SHP77 (cell line): ENCODE measurements at regions not wholly inside any gene's neighbourhood (a gene's known extent, or its start where the extent isn't known, plus 50 kb on each side); places are given as distances from the start of the nearest gene placed in this dataset.

Experiments used
- DNase-seq, 2 experiments: peaks; one replicate each; lab custom pipeline; 2025; lab: John Stamatoyannopoulos, UW

GRCh38 chr11:122276221-122276620, 160.2 kb upstream of the BLID start:
- DNase-seq = no peak

DNA sequence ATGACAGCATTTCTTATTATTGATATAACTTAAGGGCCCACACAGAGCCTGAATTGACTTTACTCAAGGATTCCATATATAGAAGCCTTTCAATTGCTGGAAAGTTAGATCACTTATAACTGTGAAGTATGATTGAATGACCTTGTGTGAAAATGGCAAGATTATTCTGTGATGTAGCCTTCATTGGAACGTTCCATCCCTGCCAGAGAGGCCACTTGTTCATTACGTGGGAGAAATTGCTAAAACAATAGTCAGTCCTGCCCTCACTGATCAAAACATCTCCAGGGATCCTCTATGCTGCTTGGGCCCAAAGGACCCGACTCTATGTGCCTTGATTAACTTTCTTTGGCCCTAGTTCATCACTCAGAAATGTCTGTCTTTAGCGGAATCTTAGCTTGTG, 159.5 kb upstream of the BLID start:
- no peak for DNase-seq

DNA sequence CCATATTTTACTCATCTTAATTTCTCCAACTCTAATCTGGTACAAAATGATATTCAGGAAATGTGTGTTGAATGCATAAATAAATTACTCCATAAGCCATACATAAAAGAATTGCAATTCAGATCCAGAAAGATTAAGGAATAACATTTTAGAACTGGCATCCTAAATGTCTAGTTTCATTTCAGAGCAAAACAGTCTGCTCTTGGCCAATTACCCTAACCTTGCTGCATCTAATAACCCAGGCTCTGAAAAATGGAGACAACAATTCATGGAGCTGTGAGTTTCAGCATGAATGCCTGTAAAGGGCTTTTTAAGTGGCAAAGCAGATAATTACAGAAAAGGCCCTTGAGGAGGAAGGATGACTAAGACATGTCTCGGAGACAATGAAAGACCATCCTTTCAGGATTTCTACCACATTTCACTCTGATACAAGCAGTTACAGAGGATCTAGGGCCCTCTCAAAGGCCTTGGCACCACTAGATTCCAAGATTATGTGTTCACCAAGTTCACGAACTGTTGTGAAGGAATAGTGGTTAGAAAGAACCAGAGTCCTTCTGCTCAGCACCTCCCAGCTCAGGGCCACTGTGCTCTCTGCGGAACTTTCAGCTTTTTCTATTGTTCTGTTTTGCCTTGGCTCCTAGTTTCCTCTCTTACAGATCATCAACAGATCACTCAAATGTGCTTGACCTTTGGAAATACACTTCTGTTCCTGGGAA, 157.6 kb upstream of the BLID start:
- DNase-seq = no peak

DNA sequence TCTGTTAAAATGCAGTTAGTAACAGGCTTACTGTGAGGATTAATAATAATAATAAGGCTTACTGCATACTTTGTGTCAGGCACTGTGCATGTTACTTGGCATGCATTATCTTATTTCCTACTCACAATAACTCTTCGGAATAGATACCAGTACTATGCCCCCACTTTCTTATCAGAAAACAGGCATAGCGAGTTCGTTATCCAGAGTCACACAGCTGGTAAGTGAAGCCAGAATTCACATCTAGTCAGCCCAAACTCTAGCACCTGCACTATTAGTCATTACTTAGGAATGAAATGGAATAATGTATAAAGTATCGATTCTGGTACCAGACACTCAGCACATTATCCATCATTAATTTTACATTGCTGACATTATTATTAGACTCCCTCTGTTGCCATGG, 155.7 kb upstream of the BLID start:
- DNase-seq = no peak

- no peak for DNase-seq
These were observed 155.1 kb upstream of the BLID start for GRCh38 chr11:122271137-122271536.

DNA sequence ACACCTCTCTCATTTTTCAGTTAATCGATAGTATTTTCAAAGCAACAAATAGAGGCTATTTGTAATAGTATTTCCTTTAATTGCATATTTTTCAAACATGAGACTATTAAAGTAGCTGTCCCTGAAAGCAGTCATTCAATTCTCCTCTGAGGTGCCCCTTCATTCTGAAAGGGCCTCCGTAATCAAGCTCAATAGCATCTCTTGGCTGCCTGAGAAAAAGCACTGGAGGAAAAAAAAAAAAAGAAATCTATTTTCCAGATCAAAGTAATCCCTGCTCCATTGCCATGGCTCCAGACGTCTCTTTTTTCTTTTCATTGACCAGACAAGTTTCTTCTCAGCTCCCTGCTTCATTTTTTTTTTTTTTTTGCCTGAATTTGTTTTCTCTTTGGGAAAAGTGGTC, 154.5 kb upstream of the BLID start:
- no peak for DNase-seq

DNA sequence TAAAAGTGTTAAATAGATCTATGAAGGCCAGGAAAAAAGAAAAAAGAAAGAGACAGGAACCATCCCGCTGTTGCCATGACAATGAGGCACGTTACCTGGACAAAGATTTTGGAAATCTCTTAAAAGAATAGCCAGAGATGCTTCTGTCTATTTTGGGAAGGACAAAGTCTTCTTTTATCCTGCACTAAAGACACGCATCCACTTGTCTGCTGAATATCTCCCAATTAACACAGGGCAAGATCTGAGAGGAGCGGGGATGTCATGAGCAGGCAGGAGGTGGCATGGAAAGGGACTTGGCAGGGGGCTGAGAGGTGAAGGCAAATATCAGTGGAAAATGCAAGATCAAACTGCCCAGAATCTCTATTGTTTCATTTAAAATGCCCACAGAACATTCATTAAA, 153.8 kb upstream of the BLID start:
- no peak for DNase-seq

DNA sequence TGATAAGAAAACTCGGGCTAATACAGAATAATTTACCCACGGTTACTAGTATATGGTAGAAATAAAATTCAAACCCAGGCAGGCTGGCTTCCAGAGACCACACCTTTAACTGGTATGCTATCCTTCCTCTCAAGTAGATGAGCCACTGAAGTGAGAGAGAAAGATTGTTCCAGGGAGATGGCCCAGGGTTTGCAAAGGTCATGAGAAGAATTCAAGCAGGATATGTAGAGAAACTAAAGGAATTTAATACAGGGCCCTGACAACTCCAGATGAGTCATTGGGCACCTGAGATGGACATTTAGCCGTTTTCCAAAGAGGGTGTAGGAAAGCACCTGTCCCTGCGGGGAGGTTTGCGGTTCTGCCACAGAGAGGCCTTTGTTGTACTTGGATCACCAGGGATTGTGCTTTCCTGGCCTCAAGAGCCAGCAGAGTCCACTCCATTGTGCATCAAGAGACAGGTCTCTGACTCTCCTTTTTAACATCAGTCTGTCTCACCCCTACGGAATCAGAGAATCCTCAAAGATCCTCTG, 152.7 kb upstream of the BLID start:
- DNase-seq = no peak

DNA sequence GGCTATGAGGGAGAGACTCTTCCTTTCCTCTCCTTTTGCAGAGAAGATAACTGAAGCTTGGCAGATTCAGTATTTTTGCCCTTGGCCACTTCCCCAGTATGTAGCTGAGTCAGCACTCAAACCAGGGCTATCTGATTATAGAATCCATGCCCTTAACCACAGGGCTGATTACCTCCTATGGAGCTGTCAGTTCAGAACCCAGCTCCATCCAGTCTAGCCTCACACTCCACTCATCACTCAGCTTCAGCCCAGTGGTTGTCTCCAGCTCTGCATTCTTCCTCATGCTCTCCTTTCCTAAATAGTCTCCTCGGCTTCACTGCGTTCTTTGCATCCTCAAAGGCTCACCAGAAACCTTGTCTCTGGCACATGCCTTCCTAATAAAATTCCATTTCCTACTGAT, 151.6 kb upstream of the BLID start:
- DNase-seq = no peak

DNA sequence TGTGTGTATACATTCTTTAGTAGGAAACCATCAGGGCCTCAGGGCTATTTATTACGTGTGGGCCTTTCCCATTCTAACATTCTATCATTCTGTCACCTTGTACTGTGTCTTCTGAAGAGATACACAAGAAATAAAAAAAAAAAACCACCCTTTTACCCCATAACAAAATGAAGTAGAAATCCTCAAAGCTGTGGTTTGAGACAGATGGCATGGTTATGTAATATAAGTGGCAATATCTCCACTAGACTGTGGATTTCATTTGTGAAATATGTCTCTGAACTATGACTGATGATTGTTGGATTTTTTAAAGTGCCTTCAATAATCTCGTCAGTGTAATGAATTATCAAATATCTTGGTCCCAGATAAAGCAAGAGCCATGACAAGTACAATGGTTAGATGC, 150.0 kb upstream of the BLID start:
- no peak for DNase-seq

GRCh38 chr11:122264121-122264520, 148.1 kb upstream of the BLID start:
- DNase-seq = no peak

GRCh38 chr11:122261546-122261945, 145.5 kb upstream of the BLID start:
- DNase-seq = no peak

DNA sequence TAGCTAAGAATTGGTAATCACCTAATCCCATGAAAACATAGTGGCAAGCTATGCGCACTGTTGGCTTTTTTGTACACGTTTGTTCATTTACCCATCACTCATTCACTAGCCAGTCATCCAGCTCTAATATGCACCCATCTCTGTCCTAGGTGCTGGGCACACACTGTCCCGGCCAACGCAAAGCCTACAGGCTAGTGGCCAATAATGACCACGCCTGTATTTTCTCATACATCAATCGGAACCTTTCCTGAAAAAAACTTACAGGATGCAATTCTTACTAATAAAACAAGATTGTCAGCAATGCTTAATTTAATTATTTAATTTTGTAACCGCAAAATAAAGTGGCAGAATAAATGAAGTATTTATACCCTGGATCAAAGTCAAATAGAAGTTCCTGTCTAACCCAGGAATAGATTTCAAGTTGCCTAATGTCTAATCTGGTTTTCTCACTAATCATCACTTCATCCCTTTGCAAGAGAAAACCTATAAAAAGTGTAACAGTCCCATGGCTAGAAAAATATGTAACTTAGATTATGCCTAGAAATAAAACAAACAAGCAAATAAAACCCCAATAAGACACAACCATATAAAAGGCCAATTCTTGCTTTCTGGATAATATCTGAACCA, 143.3 kb upstream of the BLID start:
- DNase-seq = no peak

GRCh38 chr11:122258446-122259194, 142.6 kb upstream of the BLID start:
- no peak for DNase-seq

DNA sequence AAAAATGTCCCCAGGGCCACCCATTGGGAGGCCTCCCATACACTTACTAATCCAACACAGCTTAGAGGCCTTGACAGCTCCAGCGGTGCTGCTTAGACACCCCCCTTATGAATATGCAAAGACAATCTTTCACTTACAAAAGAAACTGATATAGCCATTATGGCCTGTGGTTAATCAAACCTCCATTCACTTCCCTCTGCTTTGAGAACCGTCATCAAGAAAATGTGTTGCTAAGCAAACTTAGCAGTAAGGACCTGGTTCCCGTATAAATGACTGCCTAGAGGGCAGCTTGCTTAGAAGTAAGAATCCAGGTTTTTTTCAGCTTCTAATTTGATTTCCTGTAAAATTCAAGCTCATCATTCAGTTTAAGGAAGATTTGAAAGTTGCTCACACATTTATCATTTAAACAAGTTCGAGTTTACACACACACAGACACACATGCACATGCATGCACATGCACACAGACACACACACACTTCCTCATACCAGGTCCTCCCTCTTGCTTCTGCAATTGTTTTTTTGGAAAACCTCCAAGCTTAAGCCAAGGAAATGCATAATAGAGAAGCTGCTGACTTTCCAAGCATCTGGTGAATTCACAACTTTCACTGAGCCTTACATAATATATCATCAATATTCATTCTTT, 137.7 kb upstream of the BLID start:
- DNase-seq = no peak

DNA sequence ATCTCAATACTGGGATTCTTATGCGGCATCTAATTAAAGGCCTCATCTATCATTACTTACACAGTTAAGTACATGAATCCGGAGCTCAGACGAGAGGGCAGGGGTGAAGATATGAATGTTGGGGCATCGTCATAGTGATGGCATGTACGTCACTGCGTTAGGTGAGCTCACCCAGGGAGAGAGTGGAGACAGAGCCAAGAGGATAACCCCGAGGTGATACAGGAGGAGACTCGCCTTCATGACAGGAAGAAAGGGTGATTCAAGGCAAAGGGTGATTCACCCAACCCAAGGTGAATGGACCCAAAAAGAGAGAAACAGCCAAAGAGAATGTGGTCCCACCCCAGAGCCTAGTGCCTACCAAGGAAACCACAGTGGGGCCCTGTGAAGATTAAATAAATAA, 132.9 kb upstream of the BLID start:
- no peak for DNase-seq

DNA sequence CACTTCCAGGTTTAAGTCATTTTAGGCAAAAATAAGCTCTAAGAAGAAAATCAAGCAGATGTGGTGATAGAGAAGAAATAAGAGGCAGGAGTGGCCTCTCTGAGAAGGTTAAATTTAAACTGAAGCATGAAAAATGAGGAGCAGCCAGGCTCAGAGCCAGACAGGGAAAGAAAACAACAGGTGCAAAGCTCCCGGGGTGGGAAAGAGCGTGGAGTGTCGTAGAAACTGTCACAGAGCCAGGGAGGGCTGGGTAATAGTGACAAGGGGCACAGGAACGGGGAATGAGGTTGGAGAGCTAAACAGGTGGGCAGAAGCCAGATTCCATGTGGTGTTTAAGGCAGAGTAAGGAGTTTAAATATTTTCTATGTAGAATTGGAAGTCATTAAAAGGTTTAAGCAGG, 132.1 kb upstream of the BLID start:
- peak in 1 of 2 experiments; percentile 35 for DNase-seq

DNA sequence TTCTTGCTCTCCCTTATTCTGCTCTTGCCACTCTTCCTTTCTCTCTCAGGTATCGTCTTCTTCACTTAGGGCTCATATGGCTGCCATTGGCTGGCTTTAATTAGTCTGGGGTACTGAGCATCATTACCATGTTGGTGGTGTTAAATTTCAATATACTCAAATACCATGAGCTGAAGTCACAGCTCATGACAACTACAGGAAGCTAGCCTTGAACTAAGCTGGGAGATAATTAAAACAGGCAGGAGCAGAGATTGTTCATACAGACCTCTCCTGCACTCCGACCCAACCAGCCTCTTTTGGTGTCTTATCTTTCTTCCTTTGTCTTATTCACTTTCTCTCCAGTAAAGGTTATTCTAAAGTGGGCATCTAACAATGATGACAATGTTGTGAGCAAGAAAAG, 130.9 kb upstream of the BLID start:
- DNase-seq = no peak

GRCh38 chr11:122242731-122243130, 126.7 kb upstream of the BLID start:
- DNase-seq = no peak

DNA sequence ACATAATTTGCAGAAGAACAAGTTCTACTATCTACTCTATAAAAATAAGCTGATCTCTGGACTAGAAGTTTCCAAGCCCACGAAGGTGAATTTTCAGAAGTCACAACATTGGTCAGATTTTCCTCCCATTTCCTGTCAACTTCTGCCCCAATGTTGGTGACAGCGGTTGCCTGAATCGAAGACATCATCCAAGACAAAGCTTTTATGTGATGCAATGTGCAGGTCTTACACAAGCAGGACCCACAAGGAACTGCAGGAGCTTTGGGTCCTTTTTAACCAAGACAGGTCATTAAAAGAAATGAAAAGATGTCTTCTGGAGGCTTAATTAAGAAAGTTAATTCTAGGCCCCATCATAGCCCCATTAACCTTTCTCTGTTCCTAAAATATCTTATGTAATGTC, 125.6 kb upstream of the BLID start:
- DNase-seq = no peak

GRCh38 chr11:122240638-122241037, 124.6 kb upstream of the BLID start:
- no peak for DNase-seq

DNA sequence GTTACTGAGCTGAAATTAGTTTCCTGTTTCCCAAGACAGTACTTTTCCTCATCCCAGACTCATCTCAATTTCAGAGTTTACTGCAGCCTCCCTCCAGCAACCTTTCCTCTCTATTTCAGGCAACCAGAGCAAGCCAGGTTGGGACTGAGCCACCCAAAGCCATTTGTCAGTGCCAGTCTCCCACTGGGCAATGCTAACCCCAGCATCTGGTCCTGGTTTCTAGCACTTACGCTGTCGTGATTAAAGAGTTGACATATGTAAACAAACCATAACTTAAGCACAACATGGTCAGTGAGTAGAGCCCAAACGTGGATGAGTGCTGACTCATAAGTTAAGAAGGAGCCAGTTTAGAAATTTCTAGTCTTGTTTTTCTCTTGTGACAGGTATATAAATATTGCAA, 119.6 kb upstream of the BLID start:
- no peak for DNase-seq

GRCh38 chr11:122234780-122235179, 118.8 kb upstream of the BLID start:
- DNase-seq = no peak
